ENCODE measurements at regions not wholly inside any gene's neighbourhood (a gene's known extent, or its start where the extent isn't known, plus 50 kb on each side); places are given as distances from the start of the nearest gene placed in this dataset.

- DNase-seq: no peak
Measured at GRCh38 chr6:33862536-33862935, 58.7 kb upstream of the MLN start.

GRCh38 chr6:33861722-33862121 lies 57.9 kb upstream of the MLN start:
- no peak for DNase-seq

GRCh38 chr6:33860706-33861474 lies 57.1 kb upstream of the MLN start:
- DNase-seq: peak; percentile 23

GRCh38 chr6:33860006-33860405 lies 56.2 kb upstream of the MLN start:
- DNase-seq: no peak

- DNase-seq: no peak
Measured at GRCh38 chr6:33858804-33859505, 55.2 kb upstream of the MLN start.

GRCh38 chr6:33857932-33858475 lies 54.2 kb upstream of the MLN start:
- no peak for DNase-seq

GRCh38 chr6:33857093-33857931 lies 53.5 kb upstream of the MLN start:
- DNase-seq: no peak

- DNase-seq: peak; percentile 79
Measured at GRCh38 chr6:33856655-33857054, 52.9 kb upstream of the MLN start.

- no peak for DNase-seq
Measured at GRCh38 chr6:33856031-33856590, 52.3 kb upstream of the MLN start.

- no peak for DNase-seq
Measured at GRCh38 chr6:33854572-33855030, 50.8 kb upstream of the MLN start.

GRCh38 chr6:33853736-33854135 lies 49.9 kb upstream of the MLN start:
- DNase-seq: no peak

Measured in stimulated activated CD4-positive, alpha-beta T cell treated with anti-CD3 and anti-CD28 coated beads, Interleukin-1b, Interleukin-23, amount 100 ng/mL, for 48 hours (primary cell).